Sciatic nerve (tissue), 2 donors: ENCODE measurements at regions not wholly inside any gene's neighbourhood (a gene's known extent, or its start where the extent isn't known, plus 50 kb on each side); places are given as distances from the start of the nearest gene placed in this dataset.

Source experiments
- ATAC-seq: fragments of 200-7000 bp; cut with Tn5 transposase; one replicate; pipeline ENCODE4 v1.9.1; 2020; ENCODE audit warnings: mild to moderate bottlenecking, moderate library complexity
- DNase-seq: peaks from one replicate; pipeline ENCODE4 v3.0.0-alpha.2; 2020; ENCODE audit warnings: low spot score
- intact Hi-C: fragments of 100-400 bp; cut with DNase I; formaldehyde crosslinking; loops from one replicate; pipeline ENCODE4 v1.14.2; 2022
- donor health status: DM: no; HTN: no; CAD: no.
- donor health status: DM: no; HTN: no; CAD: no.

DNA sequence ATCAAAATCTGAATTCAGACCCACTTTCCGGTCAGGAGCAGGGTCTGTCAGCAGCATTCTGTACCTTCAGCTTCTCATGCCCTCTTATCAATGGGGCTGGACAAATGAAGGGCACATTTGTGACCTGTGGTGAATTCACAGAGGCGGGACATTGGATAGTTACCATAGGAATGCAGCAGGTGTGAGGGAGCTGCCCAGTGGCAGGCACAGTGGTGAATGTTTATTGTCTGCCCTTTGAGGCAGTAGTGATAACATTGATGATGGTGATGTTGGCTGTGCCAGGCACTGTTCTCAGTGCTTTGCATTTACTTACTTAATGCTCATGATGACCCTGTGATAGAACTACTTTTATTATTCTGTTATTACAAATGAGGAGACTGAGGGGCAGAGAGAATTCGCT, 101.2 kb upstream of the KIT start:
- intact Hi-C loops, result no loop called here
- ATAC-seq, result no peak
- DNase-seq, result no peak

DNA sequence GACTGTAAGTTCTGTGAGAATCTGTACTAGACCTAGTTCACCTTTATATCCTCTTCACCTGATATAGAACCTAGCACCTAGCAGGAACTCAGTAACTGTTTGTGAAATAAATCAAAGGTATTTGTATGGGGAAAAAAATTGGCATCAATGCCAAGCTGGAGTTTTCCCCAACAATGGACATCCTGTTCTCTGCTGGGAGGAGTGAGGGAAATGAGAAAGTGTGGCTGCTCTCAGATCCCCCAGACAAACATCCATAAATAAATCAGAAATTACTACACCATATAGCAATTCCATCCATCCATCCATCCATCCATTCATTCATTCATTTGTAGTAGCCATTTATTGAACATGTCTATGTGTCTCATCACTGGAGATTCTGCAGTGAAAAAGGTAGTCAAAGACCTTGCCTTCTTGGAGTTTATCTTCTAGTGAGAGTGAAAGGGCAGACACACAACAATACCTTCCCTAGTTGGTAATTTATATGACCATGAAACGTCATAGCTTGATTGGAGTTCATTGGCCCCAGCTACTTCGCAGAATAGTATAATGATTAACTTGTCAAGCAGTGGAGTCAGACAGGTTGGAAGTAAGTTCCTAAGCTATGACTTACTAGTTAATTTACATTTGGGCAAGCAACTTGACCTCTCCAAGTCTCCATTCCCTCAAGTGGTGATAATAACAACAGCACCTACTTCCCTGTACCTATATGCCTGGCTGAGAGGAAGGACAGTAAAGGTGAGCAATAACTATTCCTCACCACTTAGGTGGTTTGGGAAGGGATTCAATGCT, 98.7 kb upstream of the KIT start:
- ATAC-seq (no peak), DNase-seq (no peak)
- intact Hi-C loops, result no loop called here

DNA sequence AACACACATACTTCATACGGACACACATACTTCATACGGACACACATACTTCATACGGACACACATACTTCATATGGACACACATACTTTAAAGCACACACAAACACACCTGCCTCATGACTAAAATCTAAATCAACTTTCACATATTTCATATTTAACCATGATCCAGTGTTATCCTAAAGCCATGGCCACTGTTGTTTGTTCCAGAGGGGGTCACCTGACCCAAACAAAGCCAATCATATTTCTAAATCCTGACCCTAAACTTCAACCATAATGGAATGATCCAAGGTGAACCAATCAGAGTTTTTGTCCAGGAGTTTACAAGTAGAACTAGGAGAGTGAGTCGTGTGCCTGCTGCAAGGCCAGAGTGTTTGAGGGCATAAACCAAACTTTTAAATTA, 97.2 kb upstream of the KIT start:
- ATAC-seq, result no peak
- DNase-seq, result no peak
- intact Hi-C loops, result no loop called here

DNA sequence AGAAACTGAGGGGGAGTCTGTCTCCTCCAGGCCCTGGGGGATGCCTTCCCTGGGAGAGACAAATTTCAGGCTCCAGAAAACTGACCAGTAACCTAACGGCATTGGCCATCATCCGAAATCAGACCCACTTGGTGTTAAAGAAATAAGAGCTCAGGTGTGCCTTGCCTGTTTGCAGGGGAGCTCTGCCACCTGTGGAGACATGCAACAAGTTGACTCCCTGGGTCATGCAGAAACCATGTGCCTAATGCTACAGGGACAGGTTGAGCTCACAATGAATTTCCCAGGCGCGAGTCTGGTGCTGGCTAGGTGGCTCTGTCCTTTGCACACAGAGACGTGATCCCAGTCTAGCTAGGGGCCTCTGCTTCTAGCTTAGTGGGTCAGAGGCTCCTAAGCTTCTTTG, 95.8 kb upstream of the KIT start:
- intact Hi-C loops, result no loop called here
- DNase-seq (no peak), ATAC-seq (no peak)

DNA sequence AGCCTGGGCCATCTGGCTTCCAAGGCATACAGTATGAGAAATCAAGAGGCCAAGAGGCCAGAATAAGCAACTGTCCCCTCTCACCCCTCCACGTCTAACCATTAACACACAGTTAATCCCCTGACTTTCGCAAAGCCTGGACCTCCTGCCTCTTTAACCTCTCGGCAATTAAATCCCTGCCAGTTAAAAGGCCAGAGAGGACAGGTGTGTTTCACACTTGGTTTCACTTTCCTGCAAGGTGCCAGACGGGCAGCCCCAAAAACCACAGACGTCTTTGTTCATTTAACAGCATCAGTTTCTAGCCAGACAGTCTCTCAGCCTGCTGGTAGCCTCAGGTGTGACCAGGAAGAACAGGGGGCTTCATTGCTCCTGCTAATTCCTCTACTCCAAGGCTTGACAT, 91.1 kb upstream of the KIT start:
- no peak for DNase-seq

DNA sequence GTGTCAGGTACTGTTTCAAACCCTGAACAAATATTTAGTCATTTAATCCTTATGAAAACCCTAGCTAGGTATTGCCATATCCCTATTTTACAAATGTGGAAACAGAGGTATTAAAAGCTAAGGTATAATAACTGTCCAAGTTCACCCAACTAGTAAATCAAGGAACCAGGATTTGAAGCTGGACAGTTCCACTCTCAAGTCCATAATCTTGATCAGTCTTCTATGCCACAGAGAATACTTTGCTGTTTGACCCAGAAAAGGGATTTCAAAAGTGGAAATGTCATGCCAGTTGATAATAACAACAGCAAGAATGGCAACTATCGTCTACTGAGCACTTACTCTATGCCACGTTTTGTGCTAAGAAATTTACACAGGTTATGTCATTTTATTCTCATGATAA, 90.4 kb upstream of the KIT start:
- intact Hi-C loops, result no loop called here
- no peak for ATAC-seq
- DNase-seq, result no peak

More for the DNA sequence above, 91.1 kb upstream of the KIT start:
- intact Hi-C loops, result no loop called here
- ATAC-seq, result no peak

DNA sequence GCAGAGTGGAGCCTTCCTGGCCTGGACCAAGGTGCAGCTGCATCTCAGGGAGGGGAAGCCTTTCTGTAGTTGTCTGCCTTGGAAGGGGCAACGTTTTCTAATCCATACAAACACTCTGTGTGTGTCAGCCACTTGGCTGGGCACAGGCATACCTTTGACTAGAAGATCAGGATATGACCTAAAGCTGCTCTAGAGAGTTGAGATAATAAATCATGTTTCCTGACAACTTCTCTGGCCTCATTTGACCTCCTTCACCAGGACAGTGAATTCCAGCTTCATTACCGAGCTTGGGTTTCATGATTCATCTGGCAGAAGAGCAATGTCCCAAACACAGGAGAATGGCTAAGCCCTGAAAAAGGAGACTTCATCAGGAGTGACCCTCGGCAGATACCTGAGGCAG, 89.6 kb upstream of the KIT start:
- ATAC-seq, result no peak

DNA sequence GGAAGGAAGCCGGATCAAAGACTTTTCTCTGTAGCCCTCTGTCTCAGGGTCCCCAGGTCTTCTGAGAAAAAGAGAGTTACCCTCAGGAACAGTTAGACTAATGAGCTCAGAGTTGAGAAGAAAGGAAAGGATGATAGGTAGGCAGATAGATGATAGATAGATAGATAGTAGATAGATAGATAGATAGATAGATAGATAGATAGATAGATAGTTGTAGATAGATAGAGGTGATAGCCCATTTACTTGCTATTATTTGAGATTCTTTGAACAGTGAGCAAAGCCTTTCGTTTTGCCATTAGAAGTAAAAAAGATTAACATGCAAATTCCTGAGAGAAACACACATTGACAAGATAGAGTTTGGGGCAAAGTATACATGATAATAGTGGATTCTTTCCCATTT, 86.9 kb upstream of the KIT start:
- DNase-seq (no peak), ATAC-seq (no peak)
- intact Hi-C loops, result no loop called here

More for the DNA sequence above, 89.6 kb upstream of the KIT start:
- DNase-seq, result no peak
- intact Hi-C loops, result no loop called here

DNA sequence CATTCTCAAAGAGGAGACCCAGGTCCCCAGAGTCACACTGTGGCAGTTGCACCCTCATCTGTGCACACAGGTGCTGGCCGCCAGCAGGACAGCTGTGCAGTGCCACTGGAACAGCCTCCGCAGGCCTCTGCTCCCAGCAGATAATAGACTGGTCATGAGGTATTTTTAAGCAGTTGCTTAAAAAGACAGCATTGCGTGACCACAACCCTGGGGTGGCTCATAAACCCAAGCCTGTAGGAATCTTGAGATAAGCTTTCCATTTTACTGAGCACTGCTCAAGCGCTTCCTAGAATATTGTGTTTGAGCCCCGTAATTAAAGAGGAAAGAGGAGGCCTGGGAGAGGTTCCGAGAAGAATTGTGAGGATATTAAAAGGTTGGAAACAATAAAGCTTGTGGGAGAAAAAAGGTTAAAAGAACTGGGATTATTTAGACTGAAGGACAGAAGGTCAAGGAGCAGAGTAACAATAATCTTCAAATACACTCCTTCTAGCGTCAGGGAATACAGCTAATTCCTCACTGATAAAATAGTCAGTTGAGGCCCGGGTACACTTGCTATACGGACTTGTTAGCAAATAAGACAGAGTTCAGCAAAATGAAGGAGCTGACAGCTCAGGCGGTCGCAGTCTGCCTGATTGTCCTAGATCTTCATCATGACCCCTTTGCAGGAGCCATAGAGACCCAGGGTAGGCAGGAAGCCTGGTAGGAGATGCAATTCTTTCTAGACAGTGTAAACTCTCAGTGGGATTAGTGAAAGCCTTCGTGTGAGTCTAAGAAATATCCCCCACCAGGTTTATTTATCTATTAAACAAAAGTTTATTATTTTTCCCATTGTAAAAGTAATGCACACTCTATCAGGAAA, 86.2 kb upstream of the KIT start:
- intact Hi-C loops, result no loop called here
- no peak for DNase-seq
- ATAC-seq, result no peak

DNA sequence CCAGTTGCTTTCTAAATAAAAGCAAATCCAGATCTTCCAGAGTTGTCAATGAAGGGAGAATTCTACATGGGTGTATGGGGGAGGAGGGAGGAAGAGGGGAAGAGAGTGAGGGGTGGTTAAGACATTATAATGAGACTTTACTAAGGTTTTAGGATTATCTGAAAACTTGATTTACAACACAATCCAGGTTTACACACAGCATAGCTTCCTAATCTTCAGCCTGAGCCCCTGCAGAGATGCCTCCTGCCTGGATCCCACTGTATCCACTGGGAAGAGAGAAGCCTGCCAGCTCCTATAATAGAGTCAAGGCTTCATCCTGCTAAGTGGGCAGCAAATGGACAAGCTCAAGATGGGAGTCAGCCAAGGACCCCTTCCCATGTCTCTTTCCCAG, 85.6 kb upstream of the KIT start:
- DNase-seq (no peak), ATAC-seq (no peak)
- intact Hi-C loops, result no loop called here

DNA sequence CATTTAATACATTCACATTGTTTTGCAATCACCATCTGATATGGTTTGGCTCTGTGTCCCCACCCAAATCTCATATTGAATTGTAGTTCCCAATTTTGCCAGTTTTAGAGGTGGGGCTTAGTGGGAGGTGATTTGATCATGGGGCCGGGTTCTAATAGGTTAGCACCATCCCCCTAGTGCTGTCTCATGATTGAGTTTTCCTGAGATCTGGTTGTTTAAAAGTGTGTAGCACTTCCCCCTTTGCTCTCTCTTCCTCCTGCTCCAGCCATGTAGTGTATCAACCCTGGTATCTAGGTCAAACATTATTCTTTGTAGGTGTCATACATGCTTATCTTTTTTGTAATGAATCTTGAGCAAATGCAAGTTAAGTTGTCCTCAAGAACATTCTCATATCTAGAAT, 83.3 kb upstream of the KIT start:
- ATAC-seq, result no peak
- intact Hi-C loops, result no loop called here
- DNase-seq, result no peak

DNA sequence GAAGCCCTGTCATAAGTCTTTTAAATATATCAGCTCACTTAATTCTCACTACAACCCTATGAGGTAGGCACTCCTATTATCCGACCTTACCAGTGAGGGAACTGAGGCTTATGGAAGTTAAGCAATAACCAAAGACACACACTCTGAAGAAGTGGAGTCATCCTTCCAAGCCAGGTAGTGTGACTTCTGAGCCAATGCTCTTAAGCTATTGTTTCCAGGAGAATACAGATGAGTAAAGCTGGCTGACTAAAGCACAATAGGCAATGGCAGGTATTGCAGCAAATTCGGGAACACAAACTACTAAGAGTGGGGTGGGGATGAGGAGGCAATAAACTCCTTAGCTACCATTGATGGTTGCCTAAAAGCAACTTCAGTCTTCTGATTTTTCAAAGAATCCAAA, 81.8 kb upstream of the KIT start:
- intact Hi-C loops, result no loop called here
- DNase-seq, result no peak
- ATAC-seq, result no peak

DNA sequence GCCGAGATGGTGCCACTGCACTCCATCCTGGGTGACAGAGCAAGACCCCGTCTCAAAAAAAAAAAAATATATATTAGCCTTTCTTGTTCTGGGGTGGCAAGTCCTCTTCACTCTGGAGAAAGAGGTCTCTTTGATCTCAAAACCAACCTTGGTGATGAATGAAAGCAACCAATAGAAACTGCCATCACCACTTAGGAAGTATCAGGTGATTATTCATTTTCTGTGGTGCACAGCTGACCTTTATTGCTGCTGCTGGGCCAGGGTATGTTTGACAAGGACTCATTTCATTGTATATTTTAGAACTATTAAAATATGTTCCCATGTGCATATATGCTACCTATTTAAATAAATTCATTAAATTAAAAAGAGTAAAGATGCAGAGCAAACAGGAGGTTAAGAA, 76.0 kb upstream of the KIT start:
- ATAC-seq, result no peak
- intact Hi-C loops, result no loop called here
- DNase-seq, result no peak

DNA sequence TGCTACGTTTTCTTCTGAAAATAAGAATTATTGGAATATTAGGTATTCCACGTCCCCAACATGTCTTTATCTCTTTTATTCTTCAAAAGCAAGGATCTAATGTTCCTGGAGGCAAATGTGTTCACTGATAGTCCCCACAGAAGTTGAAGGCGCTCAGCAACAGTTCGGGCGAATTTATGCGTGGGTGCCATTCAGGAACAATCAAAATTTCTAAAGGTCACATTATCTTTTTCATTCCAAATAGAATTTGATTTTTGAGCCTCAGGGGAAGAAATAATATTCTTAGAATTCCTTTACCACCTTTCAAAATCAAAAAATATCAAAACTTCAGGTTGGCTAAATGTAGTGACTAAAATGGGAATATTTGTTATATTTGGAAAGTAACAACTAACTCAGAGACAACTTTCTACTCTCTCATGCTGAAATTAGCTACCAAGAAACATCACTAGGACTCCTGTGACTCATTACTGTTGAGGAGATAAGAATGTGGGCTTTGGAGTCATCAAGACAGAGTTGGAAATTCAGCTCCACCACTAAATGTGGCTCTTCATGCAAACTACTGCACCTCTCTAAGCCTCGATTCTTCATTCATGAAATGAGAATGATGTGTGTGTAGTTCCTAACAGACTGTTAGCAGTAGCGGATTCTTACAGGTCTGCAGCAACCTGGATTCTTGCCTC, 72.3 kb upstream of the KIT start:
- ATAC-seq (no peak), DNase-seq (no peak)
- intact Hi-C loops, result no loop called here

DNA sequence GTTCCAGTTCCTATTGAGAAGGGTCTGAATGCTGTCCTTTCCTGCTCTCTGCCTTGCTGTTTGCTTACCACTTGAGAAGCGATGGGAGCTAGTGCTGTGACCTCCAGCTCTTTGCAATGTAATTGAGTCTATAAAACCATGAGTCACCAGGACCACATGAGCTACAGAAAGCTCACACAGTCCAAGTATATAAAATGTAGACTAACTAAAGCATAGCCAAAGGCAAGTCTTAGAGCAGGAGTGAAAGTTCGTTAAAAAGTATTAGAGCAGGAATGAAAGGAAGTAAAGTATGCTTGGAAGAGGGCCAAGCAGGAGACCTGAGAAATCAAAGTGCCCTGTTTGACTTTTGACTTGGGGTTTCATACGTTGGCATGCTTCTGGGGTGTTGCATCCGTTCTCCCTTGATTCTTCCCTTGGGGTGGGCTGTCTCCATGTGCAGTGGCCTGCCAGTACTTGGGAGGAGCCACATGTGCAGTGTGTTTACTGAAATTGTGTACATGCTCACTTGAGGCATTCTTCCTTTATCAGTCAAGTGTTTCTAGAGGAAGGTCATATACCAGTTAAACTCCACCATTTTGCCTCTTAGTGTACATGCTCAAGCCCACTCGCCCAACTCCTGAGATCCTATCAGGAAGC, 71.3 kb upstream of the KIT start:
- DNase-seq, result no peak
- intact Hi-C loops, result no loop called here
- ATAC-seq, result no peak

DNA sequence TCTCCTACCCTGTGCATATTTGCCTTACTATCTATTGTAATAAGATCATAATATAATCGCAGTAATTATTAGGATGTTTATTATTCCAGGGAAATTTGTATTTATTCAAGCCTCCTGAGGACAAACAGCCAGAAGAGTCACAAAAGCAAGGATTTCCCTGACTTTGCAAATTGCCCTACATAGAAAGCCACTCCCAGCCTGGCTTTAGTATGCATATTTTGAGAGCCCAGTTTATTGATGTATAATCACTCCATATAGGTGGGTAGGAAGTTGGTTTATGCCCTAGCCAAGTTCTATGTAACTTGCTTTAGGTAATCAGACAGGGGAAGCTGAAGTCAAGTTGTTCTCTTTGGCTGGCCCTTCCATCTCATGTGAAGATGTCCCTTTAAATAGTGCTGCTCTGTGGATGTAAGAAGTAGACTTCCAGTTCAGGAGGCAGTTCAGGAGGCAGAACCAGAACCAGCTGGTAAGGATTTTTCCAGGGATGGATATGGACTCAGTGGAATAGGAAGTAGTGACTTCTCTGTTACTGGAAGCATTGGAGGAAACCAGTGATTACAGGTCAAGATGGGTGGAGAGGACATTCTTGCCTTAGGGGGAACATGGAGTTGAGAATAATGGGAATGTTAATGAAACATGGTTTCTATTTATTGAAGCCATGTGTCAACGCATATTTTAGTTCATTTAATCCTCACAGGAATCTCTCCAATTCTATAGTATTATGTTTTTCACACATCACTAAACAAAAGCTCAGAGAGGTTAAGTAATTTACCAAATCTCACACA, 70.5 kb upstream of the KIT start:
- ATAC-seq (no peak), DNase-seq (no peak)
- intact Hi-C loops, result no loop called here

DNA sequence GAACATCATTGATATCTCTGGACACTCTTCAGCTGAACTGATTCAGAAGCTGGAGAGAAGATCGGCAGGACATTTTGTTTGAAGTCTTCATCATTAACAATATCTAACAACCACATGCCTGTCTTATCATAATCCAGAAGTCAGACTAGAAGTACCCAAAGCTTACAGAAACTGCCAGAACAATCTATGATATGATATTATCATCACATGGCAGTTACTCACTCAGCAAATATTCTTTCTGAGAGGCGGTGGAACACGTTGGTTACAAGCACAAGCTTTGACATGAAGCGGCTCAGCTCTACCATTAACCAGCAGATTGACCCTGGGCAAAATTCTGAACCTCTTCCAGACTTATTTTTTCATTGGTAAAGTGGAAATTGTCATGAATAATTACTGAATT, 69.4 kb upstream of the KIT start:
- ATAC-seq (no peak), DNase-seq (no peak)
- intact Hi-C loops, result no loop called here

DNA sequence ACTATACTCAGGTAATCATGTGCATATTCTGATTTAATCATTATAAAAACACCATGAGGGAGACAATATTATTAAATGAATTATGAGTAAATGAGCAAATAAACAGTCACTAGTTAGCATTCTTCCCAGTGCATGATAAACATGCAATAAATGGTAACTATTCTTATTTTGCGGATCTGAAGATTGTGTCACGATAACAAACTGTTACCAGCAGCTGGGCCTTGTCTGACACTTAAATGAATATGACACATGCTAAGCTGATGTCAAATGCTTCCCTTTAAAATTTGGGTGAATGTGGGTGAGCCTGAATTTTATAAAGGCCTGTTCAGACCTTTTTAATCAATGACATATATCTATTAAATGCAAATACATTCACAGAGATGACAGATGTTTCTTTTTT, 68.2 kb upstream of the KIT start:
- no peak for DNase-seq

DNA sequence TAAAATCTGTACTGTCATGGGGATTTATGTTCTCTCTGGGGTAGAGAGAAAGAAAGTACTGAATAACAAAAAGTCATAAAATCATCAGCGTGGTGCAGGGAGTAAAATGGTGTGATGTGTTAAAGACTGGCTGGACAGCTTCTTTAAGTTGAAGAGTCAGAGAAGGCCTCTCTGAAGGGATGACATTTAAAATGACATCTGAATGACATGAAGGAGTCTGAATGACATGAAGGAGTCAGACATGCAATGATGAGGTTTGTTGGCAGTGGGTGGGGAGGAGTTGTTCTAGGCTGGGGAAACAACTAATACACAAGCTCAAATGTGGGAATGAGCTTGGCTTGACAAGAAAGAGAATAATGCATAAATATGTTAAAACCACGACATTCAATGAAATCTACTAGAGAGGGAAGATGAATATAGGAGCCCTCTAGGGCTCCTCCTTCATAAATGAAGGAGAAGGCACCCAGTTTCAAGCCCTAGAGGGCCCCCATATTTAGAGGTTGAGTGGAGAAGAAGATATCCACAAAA, 63.9 kb upstream of the KIT start:
- ATAC-seq (no peak), DNase-seq (no peak)
- intact Hi-C loops, result no loop called here

More for the DNA sequence above, 68.2 kb upstream of the KIT start:
- intact Hi-C loops, result no loop called here
- ATAC-seq, result no peak
